ENCODE measurements at regions not wholly inside any gene's neighbourhood (a gene's known extent, or its start where the extent isn't known, plus 50 kb on each side); places are given as distances from the start of the nearest gene placed in this dataset.

DNA sequence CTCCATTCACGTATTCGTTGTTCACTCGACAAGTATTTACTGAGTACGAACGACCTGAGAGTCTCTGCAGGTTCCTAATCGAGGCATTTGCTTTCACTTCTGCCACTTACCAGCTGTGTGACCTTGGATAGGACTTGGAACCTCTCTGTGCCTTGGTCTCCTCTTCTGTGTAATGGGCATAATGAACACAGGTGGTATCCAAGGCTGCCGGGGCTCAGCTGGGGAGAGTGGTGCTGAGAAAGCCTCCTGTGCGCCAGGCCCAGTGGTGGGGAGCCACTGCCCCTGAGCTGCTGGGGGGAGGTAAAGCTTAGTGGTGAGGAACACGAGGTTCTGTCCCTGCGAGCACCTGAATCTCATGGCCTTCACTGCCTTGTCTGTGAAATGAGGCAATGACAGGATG lies 150.7 kb downstream of the IRF8 start:
- in situ Hi-C loops (cut with MboI) (loop anchor here (10.0 kb wide), 1 partner anchor 465 kb away; the partner anchor contains the start of gene FOXF1), intact Hi-C loops (cut with micrococcal nuclease; ENCODE audit: unreplicated experiment) (loop anchor here (10.0 kb wide), 1 partner anchor 465 kb away; the partner anchor contains the start of gene FOXF1)
- ChIA-PET RAD21 (ENCODE audit: unreplicated experiment) (interaction anchor here (1.2 kb wide), 1 partner anchor 231 kb away, joined by 5 read pairs; no protein-coding TSS in a partner anchor), POLR2A (no interaction called here), CTCF (interaction anchor here (0.9 to 1.8 kb wide), 3 partner anchors 18 to 469 kb away, joined by 3 read pairs; no protein-coding TSS in a partner anchor), SMC1A (ENCODE audit: uncharacterized antibody, unreplicated experiment) (no interaction called here)
- Histone ChIP-seq H3K79me2 (ENCODE audit: control insufficient read depth, insufficient read depth, low read length) (no peaks in the 10 kb centered on the region), H3K9me3 (replicated peaks; ENCODE audit: control insufficient read depth, insufficient read depth, low read length) (no peaks in the 10 kb centered on the region), H3K4me3 (no peak overlapping the region), H3K27me3 (replicated peaks in 1 of 2; ENCODE audit: control insufficient read depth in 2 of 2, insufficient read depth in 2 of 2, low read length in 1 of 2) (peaks cover 0 to 8% of the 10 kb centered on the region in 2 experiments; a peak in 3 of 4 replicates), H3K9ac (ENCODE audit: control insufficient read depth, insufficient read depth, low read length) (no peak overlapping the region), H3K4me2 (ENCODE audit: control insufficient read depth, insufficient read depth) (no peak overlapping the region), H3K36me3 (ENCODE audit: control insufficient read depth in 2 of 2, insufficient read depth in 2 of 2, low read length in 1 of 2) (no peaks in the 10 kb centered on the region), H4K20me1 (ENCODE audit: control insufficient read depth, insufficient read depth) (no peaks in the 10 kb centered on the region), H3K27ac (ENCODE audit: control insufficient read depth, insufficient read depth) (no peak overlapping the region), H2AFZ (ENCODE audit: control insufficient read depth, low read depth, low read length) (no peak overlapping the region), H3K4me1 (ENCODE audit: control insufficient read depth, insufficient read depth, low read length) (no peaks in the 10 kb centered on the region)
- ATAC-seq (no peak), FAIRE-seq (no peak), DNase-seq (ENCODE audit: low read depth, low spot score) (no peak)
- whole genome bisulfite sequencing (ENCODE audit: insufficient coverage, insufficient replicate concordance, low lambda C conversion rate, missing lambda C conversion rate) = 48% methylated on average over 10 of the region's 10 CpGs
- BruUV-seq (replicated peaks) = no TSS peak
- no peak for TF ChIP-seq BACH1 (IDR thresholded peaks at IDR 0.05; ENCODE audit: borderline replicate concordance)
- no peak for TF ChIP-seq CBX3 (IDR thresholded peaks at IDR 0.05; ENCODE audit: borderline replicate concordance, low read depth)
- TF ChIP-seq, protein P1, sequence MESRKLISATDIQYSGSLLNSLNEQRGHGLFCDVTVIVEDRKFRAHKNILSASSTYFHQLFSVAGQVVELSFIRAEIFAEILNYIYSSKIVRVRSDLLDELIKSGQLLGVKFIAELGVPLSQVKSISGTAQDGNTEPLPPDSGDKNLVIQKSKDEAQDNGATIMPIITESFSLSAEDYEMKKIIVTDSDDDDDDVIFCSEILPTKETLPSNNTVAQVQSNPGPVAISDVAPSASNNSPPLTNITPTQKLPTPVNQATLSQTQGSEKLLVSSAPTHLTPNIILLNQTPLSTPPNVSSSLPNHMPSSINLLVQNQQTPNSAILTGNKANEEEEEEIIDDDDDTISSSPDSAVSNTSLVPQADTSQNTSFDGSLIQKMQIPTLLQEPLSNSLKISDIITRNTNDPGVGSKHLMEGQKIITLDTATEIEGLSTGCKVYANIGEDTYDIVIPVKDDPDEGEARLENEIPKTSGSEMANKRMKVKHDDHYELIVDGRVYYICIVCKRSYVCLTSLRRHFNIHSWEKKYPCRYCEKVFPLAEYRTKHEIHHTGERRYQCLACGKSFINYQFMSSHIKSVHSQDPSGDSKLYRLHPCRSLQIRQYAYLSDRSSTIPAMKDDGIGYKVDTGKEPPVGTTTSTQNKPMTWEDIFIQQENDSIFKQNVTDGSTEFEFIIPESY (IDR thresholded peaks at IDR 0.05) = no peak
- TF ChIP-seq YY1 (IDR thresholded peaks at IDR 0.05; ENCODE audit: low read depth, low read length) = no peak
- TF ChIP-seq, protein P2, sequence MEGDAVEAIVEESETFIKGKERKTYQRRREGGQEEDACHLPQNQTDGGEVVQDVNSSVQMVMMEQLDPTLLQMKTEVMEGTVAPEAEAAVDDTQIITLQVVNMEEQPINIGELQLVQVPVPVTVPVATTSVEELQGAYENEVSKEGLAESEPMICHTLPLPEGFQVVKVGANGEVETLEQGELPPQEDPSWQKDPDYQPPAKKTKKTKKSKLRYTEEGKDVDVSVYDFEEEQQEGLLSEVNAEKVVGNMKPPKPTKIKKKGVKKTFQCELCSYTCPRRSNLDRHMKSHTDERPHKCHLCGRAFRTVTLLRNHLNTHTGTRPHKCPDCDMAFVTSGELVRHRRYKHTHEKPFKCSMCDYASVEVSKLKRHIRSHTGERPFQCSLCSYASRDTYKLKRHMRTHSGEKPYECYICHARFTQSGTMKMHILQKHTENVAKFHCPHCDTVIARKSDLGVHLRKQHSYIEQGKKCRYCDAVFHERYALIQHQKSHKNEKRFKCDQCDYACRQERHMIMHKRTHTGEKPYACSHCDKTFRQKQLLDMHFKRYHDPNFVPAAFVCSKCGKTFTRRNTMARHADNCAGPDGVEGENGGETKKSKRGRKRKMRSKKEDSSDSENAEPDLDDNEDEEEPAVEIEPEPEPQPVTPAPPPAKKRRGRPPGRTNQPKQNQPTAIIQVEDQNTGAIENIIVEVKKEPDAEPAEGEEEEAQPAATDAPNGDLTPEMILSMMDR (IDR thresholded peaks at IDR 0.05 in 2 of 3, conservative IDR thresholded peaks at IDR 0.05 in 1 of 3; ENCODE audit: control insufficient read depth in 2 of 3, extremely low read depth in 1 of 3, insufficient read depth in 1 of 3, low read depth in 3 of 3, low read length in 3 of 3) = no peak
- TF ChIP-seq, protein P3, sequence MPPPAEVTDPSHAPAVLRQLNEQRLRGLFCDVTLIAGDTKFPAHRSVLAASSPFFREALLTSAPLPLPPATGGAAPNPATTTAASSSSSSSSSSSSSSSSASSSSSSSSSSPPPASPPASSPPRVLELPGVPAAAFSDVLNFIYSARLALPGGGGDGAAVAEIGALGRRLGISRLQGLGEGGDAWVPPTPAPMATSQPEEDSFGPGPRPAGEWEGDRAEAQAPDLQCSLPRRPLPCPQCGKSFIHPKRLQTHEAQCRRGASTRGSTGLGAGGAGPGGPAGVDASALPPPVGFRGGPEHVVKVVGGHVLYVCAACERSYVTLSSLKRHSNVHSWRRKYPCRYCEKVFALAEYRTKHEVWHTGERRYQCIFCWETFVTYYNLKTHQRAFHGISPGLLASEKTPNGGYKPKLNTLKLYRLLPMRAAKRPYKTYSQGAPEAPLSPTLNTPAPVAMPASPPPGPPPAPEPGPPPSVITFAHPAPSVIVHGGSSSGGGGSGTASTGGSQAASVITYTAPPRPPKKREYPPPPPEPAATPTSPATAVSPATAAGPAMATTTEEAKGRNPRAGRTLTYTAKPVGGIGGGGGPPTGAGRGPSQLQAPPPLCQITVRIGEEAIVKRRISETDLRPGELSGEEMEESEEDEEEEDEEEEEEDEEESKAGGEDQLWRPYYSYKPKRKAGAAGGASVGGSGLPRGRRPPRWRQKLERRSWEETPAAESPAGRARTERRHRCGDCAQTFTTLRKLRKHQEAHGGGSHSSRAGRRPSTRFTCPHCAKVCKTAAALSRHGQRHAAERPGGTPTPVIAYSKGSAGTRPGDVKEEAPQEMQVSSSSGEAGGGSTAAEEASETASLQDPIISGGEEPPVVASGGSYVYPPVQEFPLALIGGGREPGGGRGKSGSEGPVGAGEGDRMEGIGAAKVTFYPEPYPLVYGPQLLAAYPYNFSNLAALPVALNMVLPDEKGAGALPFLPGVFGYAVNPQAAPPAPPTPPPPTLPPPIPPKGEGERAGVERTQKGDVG (CRISPR knock-in tag; IDR thresholded peaks at IDR 0.05) = no peak
- TF ChIP-seq ESRRA (IDR thresholded peaks at IDR 0.05; ENCODE audit: low read length) = no peak
- TF ChIP-seq, protein P4, sequence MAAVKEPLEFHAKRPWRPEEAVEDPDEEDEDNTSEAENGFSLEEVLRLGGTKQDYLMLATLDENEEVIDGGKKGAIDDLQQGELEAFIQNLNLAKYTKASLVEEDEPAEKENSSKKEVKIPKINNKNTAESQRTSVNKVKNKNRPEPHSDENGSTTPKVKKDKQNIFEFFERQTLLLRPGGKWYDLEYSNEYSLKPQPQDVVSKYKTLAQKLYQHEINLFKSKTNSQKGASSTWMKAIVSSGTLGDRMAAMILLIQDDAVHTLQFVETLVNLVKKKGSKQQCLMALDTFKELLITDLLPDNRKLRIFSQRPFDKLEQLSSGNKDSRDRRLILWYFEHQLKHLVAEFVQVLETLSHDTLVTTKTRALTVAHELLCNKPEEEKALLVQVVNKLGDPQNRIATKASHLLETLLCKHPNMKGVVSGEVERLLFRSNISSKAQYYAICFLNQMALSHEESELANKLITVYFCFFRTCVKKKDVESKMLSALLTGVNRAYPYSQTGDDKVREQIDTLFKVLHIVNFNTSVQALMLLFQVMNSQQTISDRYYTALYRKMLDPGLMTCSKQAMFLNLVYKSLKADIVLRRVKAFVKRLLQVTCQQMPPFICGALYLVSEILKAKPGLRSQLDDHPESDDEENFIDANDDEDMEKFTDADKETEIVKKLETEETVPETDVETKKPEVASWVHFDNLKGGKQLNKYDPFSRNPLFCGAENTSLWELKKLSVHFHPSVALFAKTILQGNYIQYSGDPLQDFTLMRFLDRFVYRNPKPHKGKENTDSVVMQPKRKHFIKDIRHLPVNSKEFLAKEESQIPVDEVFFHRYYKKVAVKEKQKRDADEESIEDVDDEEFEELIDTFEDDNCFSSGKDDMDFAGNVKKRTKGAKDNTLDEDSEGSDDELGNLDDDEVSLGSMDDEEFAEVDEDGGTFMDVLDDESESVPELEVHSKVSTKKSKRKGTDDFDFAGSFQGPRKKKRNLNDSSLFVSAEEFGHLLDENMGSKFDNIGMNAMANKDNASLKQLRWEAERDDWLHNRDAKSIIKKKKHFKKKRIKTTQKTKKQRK (IDR thresholded peaks at IDR 0.05; ENCODE audit: low read depth, low read length) = no peak
- TF ChIP-seq NFIC (IDR thresholded peaks at IDR 0.05; ENCODE audit: low read depth, low read length) = no peak
- no peak for TF ChIP-seq PAX8 (IDR thresholded peaks at IDR 0.05)
- TF ChIP-seq RUNX3 (IDR thresholded peaks at IDR 0.05; ENCODE audit: low read length) = no peak
- TF ChIP-seq, protein P5, sequence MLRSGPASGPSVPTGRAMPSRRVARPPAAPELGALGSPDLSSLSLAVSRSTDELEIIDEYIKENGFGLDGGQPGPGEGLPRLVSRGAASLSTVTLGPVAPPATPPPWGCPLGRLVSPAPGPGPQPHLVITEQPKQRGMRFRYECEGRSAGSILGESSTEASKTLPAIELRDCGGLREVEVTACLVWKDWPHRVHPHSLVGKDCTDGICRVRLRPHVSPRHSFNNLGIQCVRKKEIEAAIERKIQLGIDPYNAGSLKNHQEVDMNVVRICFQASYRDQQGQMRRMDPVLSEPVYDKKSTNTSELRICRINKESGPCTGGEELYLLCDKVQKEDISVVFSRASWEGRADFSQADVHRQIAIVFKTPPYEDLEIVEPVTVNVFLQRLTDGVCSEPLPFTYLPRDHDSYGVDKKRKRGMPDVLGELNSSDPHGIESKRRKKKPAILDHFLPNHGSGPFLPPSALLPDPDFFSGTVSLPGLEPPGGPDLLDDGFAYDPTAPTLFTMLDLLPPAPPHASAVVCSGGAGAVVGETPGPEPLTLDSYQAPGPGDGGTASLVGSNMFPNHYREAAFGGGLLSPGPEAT (IDR thresholded peaks at IDR 0.05; ENCODE audit: low read depth) = no peak

All from GM12878 (cell line).